RKO (cell line): ENCODE measurements at regions not wholly inside any gene's neighbourhood (a gene's known extent, or its start where the extent isn't known, plus 50 kb on each side); places are given as distances from the start of the nearest gene placed in this dataset.
A peak's percentile ranks its signal among the peaks of the same experiment; 100 is the strongest.
"Not testable (repeated sequence)": the region's sequence is repeated elsewhere in the genome, so short reads cannot be mapped to it uniquely, and the experiment has no call there.

Experiments
- DNase-seq: peaks from one replicate; pipeline ENCODE4 v3.0.0-alpha.2; 2016; ENCODE audit warnings: low spot score

DNA sequence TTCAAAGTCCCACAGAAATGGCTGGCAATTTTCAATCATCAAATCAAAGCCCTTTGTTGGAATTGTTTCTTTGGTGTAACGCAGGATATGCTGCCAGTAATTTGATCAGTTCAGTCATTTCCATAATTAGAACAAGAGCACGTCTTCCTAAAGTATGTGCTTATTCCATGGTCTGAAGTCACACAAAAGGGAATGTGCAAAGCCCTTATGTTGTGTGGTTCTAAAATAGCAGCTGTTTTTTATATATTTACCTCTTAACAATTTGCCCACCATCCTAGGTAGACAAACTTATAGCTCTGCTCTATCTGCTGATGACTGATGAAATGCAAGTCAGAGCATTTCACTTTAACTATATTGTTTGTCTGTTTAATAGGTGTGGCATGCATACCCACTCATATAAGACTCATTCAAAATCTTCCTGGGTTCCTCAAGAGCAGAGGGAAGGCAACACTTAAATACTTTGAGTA, 176.1 kb upstream of the SLC38A2 start:
- DNase-seq, result peak; percentile 68

DNA sequence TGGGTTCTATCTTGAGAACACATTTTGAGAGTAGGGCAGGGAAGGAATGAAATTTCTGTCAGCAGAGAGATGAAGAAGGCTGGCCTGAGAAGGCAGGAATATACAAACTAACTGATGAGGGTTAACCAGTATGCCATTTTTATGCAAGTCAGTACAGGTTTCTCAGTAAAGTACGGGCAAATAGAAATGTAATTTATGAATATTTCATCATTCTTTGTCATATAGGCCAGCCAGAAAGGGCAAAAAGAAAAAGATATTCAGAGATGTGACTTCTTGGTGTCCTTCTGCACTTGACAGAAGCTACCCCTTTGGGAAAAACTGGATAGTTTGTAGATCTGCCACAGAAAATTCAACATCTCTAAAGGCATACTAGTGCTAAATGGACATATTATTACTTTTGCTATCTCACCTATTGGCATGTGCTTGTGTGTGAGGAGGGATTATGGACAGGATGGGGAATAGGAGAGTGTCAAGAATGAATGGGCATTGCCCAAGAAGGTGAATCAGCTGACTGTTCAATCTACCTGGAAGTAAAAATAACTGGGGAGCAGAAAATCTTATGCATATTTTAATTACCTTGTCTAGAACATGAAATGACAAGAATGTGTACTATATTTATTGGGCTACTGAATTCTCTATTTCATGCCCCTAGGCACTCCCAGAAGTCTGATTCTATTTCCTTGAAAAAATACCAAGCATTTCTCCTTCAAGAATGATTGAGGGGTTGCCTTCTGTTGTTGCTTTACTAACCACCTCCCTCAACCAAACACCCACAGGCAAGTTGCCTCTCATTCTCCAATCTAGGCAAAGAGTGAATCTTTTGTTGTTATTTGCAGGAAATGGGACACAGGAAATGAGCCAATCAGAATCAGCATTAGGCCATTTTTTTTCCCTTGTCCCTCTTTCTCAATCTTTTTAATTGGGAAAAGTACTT, 175.1 kb upstream of the SLC38A2 start:
- peak; percentile 23 for DNase-seq

DNA sequence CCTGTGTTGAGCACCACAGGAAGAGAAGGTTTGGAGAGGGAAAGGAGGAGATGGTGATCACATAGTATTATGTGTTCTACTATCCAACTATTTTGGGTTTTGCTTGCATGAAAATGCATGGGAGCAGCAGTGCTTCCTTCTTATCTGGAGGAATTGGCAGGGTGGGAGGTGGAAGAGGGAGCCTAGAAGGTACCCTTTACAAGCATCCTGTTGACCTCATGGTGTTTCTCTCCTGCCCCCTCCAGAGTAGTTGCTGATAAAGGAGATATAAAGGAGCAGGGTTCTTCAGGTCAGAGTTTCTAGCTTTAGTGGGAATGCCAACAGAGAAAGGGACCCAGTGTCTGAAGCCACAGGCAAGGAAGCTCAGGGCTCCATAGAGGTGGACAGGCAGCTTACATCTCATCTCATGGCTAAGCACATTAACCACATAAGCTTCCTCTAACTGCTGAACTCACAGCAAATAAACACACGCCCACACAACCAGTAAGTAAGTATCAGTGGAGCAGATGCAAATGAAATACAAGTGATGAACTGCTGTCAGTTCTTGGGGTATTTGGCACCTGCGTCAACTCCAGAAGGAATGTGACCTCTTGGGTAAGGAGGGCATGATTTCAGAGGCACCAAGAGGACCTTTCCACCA, 174.2 kb upstream of the SLC38A2 start:
- peak; percentile 32 for DNase-seq

DNA sequence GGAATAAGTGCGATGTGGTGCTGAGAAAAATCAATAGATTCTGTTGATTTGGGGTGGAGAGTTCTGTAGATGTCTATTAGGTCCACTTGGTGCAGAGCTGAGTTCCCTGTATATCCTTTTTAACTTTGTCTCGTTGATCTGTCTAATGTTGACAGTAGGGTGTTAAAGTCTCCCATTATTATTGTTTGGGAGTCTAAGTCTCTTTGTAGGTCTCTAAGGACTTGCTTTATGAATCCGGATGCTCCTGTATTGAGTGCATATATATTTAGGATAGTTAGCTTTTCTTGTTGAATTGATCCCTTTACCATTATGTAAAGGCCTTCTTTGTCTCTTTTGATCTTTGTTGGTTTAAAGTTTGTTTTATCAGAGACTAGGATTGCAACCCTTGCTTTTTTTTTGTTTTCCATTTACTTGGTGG, 170.8 kb upstream of the SLC38A2 start:
- not testable (repeated sequence) for DNase-seq

DNA sequence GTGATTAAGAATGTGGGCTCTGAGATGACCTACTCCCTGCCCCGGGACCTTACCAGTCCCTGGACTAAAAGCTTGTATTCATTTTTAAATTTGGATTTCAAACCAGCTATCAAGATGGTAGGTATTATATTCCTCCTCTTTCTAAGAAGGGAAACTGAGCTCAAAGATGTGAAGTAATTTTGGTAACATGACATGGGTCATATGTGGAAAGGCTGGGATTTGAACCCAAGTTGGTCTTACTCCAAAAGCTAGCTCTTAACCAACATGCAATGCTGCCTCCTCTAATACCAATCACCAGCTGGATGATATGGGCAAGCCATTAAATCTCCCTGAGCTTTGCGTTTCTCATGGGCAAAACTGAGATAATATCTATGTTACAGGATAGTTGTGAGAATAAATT, 166.4 kb upstream of the SLC38A2 start:
- DNase-seq, result no peak

DNA sequence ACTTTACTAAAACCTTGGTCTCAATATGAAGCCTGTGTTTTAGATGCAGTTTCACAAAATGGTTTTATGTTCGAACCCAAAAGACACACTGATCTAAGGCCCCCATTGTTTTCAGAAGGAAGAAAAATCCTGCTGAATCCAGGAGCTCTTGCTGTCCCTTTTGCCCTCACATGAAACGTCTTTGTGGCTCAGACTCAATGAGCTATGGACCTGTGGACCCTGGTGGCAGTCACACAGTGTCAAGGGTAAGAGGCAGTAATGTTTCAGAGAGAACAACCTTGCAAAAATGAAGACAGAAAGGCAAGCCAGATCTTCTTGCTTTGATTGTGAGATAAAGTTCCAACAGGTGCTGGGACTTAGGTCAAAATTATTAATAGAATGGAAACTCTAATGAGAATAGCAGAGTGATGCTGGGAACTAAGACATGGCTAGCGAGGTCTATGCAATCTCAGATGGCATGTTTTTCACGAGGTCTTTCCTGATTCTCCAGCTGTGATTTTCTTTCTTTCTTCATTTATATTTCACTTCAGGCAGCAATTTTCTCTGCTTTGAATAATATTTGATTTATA, 164.9 kb upstream of the SLC38A2 start:
- no peak for DNase-seq

DNA sequence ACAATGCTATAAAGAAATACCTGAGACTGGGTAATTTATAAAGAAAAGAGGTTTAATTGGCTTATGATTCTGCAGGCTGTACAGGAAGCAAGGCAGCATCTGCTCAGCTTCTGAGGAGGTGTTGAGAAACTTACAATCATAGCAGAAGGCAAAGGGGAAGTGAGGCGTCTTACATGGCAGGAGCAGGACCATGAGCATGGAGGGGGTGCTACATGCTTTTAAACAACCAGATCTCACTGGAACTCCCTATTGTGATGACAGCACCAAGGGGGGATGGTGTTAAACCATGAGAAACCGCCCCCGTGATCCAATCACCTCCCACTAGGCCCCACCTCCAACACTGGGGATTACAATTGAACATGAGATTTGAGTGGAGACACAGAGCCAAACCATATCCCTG, 163.7 kb upstream of the SLC38A2 start:
- DNase-seq, result not testable (repeated sequence)

DNA sequence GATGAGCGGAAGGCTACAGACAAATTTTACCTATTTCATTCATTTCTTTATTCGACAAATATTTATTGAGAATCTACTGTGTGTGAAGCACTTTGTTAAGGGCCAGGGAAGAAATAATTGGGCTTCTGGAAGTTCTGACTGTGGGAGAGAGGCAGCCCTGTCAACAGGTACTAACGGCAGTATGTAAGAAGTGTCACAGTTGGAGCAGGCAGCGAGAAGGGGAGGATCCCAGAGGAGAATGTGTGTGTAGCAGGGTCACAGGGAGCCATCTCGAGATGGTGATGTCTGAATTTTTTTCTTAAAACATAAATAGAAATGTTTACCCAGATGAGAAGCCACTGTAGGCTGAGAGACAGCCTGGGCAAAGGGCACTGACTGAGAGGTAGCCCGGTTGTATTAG, 163.3 kb upstream of the SLC38A2 start:
- DNase-seq, result no peak

DNA sequence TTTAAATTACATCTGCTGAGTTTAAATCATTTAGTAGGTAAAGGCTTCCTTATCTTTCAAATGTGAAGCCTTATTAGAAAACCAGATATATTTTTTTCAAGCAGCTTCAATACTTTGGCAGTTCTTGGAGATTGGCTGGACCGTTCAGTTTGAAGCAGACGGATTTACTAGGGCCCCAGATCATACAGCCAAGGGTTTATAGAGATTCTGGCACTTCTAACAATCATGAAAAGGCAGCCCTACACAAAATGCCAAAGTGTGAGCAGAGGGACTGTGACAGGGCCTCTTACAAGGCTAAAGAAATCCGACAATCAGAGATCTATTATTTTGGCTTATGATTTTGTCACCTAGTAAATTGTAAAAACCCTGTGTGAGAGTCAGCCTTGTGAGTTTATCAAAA, 162.8 kb upstream of the SLC38A2 start:
- DNase-seq, result no peak

DNA sequence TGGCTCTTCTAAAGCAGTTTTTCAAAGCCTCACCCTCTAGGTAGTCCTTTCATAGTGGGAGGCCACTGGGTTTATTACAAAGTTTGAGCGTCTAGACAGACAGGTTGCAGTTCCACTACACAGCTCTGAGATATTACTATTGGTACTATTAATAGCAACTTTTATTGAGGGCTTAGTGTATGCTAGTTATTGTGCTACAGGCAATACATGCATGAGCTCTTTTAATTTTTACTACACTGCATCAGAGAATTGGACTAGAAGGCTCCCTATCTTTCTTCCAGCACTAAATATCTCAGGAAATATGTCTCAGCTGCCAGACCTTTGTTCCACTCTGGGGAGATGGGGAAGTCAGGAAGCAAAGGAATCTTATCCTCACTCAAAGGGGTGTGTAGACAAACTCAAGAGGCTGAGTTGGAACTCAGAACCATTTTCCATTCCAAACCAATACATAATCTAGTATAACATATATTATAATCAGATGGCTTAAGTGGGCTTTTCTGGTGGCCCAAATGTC, 161.8 kb upstream of the SLC38A2 start:
- no peak for DNase-seq

DNA sequence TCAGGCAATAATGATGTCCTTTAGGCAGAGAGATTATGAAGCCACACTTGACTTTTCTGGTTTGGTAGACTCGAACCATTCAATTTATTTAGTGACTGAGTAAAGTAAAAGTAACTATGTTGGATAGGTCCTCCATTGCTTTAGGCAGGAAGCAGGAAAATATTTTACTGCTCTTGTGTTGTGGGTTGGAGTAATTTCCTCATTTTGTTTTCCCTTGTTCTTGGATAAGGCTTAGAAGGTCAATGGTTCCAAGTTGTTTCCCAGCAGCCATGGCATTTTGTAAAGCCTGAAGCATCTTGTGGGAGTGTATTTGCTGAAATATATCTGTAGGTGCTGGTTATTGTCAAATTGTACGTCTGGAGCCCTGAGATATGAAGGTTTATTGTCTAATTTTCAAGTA, 161.2 kb upstream of the SLC38A2 start:
- no peak for DNase-seq

DNA sequence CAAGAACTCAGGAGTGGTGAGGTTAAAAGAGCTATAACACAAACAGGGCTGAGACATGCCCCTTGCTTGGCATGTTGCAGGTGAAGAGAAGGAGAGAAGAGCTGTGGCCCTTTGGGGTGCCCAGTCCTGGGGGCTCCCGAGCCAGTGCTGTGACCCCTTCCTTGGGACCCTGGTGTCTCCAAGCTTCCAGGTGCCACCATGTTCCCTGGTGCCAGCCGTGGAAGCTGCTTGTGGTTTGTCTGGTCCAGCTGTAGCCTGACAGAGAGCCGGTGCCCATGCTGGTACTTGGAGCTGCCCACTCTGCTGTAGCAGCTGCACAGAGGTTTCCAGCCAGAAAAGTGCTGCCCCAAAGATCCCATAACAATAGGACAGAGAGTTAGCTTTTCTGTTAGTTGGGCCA, 159.2 kb upstream of the SLC38A2 start:
- DNase-seq, result no peak

DNA sequence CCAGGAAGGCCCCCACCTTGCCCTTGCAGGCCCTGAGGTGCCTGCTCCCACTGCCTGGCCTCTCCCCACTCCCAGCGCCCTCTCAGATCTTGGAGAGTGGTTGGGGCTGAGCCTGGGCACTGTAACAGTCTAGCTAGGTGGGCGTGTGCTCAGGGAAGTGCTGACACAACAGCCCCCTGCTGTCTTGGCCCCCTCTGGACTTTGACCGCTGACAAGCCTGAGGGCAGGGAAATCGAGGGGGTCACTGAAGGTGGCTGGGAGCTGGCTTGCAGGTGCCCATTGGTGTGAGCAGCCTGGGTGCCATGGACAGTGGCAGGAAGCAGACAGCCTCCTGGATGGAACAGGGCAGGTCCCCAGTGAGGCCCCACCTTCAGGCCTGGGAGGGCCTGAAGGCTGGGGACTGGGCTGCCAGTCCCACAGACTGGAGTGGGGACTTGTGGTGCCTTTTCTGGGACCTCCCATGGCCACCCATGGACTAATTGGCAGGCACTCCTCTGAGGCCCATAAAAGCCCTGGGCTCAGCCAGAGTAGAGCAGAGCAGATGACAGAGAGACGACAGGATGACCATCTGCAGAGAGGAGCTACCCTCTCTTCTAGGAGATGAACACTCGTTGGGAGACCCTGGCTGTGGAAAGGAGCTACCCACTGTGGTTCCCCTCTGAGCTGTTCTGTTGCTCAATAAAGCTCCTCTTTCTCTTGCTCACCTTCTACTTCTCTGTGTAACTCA, 158.6 kb upstream of the SLC38A2 start:
- DNase-seq, result no peak

DNA sequence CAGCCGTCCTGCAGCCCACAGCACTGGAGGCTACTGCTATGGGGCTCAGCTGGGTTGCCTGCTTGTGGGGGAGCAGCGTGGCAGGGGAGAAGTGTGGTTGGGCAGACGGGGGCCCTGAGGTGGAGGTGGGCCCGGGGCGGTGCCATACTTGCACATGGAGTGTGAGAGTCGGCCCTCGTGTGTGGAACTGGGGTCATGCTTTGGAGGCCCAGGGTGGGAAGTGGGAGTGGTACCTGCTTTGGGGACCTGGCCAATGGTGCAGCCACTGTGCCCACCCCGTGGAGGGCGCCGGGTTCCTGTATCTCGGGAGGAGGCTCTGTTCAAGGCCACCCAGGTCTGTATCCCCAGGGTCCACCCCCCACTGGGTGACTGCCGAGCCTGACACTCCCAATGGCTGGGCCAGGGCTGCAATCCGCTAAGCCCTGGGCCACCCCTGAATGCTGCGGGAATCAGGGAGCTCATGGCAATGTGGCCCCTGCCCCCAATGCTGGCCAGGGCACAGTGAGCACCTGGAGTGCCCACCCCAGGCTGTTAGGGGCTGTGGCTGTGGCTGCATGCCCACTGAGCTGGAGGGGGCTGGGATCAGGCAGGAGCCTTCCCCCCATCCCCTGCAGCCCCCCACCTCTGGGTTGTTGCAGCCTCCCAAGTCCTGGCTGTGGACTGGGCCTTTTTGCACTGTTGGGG, 157.9 kb upstream of the SLC38A2 start:
- DNase-seq, result no peak

DNA sequence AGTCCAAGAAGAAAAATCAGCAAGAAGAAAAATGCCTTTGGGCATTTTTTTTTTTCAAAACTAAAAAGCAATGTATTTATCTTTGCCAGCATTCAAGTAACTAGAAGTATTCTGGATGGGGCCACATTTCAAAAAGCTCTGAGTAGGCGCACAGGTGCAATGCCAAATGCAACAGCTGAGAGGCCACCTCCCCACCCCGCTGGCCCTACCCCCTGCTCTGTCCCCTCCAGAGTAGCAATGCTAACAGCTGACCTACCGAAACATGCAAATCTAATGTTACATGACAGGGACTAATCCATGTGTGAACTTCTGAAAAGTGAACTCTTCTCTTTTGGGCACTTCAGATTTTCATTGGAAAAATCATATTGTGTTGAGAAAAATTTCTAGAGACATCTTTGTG, 153.7 kb upstream of the SLC38A2 start:
- DNase-seq, result no peak

DNA sequence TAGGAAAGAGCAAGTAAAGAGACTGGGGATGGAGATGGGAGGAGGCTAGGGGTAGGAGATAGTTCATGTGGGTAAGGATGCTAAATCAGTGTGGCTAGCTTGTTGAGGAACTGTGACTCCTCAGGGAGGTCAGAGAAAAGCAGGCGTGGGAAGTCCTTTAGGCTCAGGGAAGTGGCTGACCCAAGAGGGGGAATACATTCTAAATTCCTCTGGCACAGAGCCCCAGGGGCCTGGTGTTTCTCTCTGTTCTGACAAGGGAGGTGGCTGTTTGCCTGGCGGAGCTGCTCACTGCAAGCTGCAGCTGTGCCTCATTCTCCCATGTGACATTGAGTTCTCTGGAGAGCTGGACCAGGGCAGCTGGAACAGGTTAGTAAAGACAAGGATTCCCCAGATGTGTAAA, 152.2 kb upstream of the SLC38A2 start:
- DNase-seq, result peak; percentile 67

DNA sequence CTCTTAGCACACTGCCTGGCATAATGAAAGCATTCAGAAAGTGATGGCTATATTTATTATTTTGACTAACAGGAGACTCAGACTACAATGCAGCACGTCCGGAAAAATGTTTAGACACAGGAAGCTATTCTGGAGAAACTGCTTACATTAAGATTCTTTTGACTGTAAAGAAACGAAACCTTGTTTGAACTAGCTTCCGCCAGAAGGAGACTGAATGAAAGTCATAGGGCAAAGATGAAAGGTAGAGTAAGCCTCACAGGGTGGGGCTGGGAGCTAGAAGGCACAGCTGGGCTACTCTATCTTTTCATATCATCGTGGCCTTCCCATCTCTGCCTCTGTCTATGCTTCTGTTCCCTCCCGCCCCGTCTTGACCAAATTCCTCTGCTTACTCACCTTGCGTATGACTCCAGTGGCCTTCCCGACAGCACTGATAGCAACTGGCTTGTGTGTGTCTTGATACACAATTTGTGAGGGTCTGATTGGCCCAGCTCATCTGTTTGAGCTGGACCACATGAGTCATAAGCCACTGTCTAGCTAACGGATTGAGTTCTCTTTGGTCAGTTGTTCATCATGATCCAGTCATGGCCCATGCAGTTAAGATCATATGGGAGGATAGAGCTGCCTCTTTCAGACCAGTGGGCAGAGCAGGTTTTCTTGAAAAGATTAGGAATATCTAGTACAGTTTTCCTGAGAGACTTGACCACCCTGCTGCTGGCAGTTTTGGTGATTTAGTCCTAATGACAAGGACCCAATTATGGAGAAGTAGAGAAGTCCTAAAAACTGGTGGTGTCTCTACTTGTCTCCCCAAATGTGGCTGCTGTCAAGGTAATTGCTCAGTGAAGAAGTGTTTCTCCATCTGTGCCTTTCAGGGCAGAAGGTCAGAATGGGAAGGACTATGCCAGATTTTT, 151.5 kb upstream of the SLC38A2 start:
- peak; percentile 99 for DNase-seq

DNA sequence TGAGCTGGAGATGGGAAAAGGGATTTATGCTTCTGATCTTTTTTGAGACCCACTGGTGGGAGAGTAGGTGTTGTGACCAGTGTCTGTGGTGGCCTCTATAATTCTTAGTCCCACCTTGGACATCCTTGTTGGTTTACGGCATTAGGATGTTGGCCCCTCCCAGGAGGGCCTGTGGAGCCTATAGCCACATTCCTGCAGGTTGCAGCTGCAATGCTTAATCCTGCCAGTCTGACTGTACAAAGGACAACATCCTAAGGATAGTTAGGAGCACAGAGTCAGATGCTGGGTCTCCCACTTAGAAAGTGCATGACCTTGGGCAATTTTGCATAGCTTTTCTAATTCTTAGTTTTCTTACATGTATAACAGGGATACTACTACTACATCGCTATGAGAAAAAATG, 150.9 kb upstream of the SLC38A2 start:
- DNase-seq, result peak; percentile 78

DNA sequence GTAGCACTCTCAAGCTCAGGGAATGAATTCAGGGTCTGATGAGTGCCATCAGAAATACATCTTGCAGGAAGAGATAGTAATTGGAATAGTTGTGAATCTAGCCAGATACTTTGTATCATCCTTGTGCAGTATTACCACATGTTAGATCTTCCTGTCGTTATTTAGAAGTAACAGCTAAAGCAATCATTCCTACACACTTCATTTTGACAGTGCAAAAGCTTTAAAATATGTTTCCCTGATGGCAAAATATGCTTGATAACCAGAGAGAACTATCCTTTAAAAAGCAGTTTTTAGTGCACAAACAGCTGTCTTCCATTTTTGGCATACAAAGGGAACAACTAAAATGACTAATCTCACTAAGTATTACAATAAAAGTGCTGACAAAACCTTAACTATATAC, 149.5 kb upstream of the SLC38A2 start:
- DNase-seq, result no peak

DNA sequence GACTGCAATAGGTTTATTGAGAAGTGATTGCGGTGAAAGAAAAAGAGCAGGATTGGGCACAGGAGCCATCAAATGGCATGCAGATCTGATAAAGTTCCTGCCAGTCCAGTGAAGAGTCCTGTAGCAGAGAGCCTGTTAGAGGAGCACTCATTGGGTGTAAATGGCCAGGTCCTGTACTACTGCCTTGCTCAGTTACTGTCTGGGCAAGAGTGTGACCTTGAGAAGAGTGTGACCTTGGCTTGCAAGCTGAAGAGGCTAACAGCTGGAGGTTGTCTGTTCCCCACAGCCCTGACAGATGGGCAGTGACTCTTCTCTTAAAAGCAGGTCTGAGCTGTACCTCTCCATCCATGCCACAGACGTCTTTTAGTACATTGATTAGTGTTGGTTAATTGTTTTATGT, 148.6 kb upstream of the SLC38A2 start:
- no peak for DNase-seq

DNA sequence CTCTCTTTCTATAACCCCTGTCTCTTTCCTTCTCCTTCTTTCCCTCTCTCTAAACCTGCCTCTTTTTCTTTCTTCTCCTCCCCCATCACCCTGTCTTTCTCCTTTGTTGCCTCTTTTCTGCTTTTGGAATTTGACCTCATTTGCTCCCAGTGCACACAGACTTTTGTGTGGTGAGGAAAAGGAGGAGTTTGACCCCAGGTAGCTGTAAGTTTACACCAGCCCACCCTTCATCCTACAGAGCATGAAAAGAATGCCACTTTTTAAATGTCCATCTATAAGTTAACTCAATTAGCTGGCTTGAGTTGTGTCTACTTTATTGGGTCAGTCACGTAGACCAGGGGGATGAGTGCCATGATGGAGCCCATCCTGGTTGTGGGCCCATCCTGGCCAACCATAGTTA, 146.8 kb upstream of the SLC38A2 start:
- DNase-seq, result no peak
